D721Med (cell line): ENCODE measurements at regions not wholly inside any gene's neighbourhood (a gene's known extent, or its start where the extent isn't known, plus 50 kb on each side); places are given as distances from the start of the nearest gene placed in this dataset.

Source experiments
- DNase-seq: peaks from one replicate; pipeline ENCODE4 v3.0.0; 2011; ENCODE audit warnings: low spot score; ENCODE audit not compliant: insufficient read length
- FAIRE-seq: peaks from 2 replicates; lab custom pipeline; 2011; peaks lifted over from hg19 to GRCh38; lab: Jason Lieb, UNC
- CTCF ChIP-seq: IDR thresholded peaks from 2 replicates; pipeline ENCODE4 v1.5.1; 2012; ENCODE audit warnings: mild to moderate bottlenecking, control low read depth; ENCODE audit not compliant: insufficient read depth; ENCODE audit errors: missing control alignments

- no peak for FAIRE-seq
- DNase-seq = no peak
- TF ChIP-seq CTCF = no peak
These were observed 167.8 kb upstream of the CCDC54 start for GRCh38 chr3:107209302-107209990.

- FAIRE-seq = no peak
- no peak for DNase-seq
These were observed 165.6 kb upstream of the CCDC54 start for GRCh38 chr3:107211608-107212007.

GRCh38 chr3:107212618-107213017 lies 164.6 kb upstream of the CCDC54 start:
- FAIRE-seq = no peak

More at GRCh38 chr3:107211608-107212007, 165.6 kb upstream of the CCDC54 start:
- no peak for TF ChIP-seq CTCF

GRCh38 chr3:107213044-107213669 lies 164.1 kb upstream of the CCDC54 start:
- TF ChIP-seq CTCF = no peak

More at GRCh38 chr3:107212618-107213017, 164.6 kb upstream of the CCDC54 start:
- no peak for DNase-seq
- TF ChIP-seq CTCF = no peak

GRCh38 chr3:107216229-107216628 lies 161.0 kb upstream of the CCDC54 start:
- no peak for TF ChIP-seq CTCF
- FAIRE-seq (no peak), DNase-seq (no peak)

More at GRCh38 chr3:107213044-107213669, 164.1 kb upstream of the CCDC54 start:
- DNase-seq (no peak), FAIRE-seq (no peak)

GRCh38 chr3:107216711-107217110 lies 160.5 kb upstream of the CCDC54 start:
- DNase-seq = no peak
- FAIRE-seq = no peak
- TF ChIP-seq CTCF = no peak

- FAIRE-seq (no peak), DNase-seq (no peak)
- TF ChIP-seq CTCF = no peak
These were observed 160.1 kb upstream of the CCDC54 start for GRCh38 chr3:107217172-107217571.
